Sigmoid colon (tissue), 4 donors: ENCODE measurements at regions not wholly inside any gene's neighbourhood (a gene's known extent, or its start where the extent isn't known, plus 50 kb on each side); places are given as distances from the start of the nearest gene placed in this dataset.

ENCODE experiments used
- EP300 ChIP-seq, 4 donors: sonication (generic); formaldehyde crosslinking; IDR thresholded peaks; one replicate each; pipeline ENCODE4 v1.6.1; 2017; ENCODE audit warnings: antibody characterized with exemption in 4 of 4
- POLR2A ChIP-seq, 2 donors: fragments of 450-650 bp; IDR thresholded peaks; one replicate each; pipeline ENCODE4 v1.6.1; 2016; ENCODE audit warnings: antibody characterized with exemption in 2 of 2, mild to moderate bottlenecking in 2 of 2, moderate library complexity in 2 of 2

GRCh38 chr10:117677239-117677638, 134.7 kb downstream of the EMX2 start:
- TF ChIP-seq EP300 (IDR thresholded peaks at IDR 0.05), result no peak
- no peak for TF ChIP-seq POLR2A (IDR thresholded peaks at IDR 0.05)
